22Rv1 (cell line): ENCODE measurements at regions not wholly inside any gene's neighbourhood (a gene's known extent, or its start where the extent isn't known, plus 50 kb on each side); places are given as distances from the start of the nearest gene placed in this dataset.

ENCODE experiments used
- CTCF ChIP-seq: fragments of 450-650 bp; IDR thresholded peaks from 2 replicates; pipeline ENCODE4 v1.5.1; 2017; ENCODE audit warnings: mild to moderate bottlenecking
- ZFX ChIP-seq: fragments of 450-650 bp; IDR thresholded peaks from 2 replicates; pipeline ENCODE4 v1.6.1; 2017; ENCODE audit warnings: antibody characterized with exemption, borderline replicate concordance

DNA sequence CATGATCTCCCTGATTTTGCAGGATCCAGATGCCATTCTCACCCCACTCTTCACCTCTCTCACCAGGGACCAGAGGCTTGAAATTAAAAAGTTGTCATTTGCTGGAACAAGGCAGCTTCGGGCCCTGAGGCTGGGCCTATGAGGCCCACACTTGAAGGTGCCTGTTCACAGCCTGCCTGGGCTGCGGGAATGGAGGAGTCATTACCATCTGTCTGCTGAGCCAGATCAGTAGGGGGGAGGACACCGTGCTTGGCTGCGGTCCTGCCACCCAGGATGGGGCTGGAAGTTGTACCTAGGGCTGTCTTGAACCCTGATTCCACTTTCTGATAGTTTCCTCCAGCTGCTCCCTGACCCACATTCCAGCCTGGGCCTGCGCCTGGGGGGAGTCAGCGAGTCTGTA lies 208.3 kb upstream of the N4BP1 start:
- no peak for TF ChIP-seq CTCF
- no peak for TF ChIP-seq ZFX
